Fibroblast of skin of back (primary cell): ENCODE measurements at regions not wholly inside any gene's neighbourhood (a gene's known extent, or its start where the extent isn't known, plus 50 kb on each side); places are given as distances from the start of the nearest gene placed in this dataset.
A peak's percentile ranks its signal among the peaks of the same experiment; 100 is the strongest.
"Not testable (repeated sequence)": the region's sequence is repeated elsewhere in the genome, so short reads cannot be mapped to it uniquely, and the experiment has no call there.

Experiments used
- DNase-seq: peaks from one replicate; pipeline ENCODE4 v3.0.0-alpha.2; 2013

GRCh38 chr2:238600506-238601432 is 174.0 kb downstream of the ASB1 start:
- DNase-seq, result no peak

GRCh38 chr2:238601433-238602222 is 174.9 kb downstream of the ASB1 start:
- DNase-seq, result no peak

- DNase-seq, result no peak
Measured at GRCh38 chr2:238602223-238602960, 175.7 kb downstream of the ASB1 start.

- no peak for DNase-seq
Measured at GRCh38 chr2:238603596-238603995, 176.9 kb downstream of the ASB1 start.

GRCh38 chr2:238606311-238606710 is 179.6 kb downstream of the ASB1 start:
- DNase-seq, result no peak

- DNase-seq, result no peak
Measured at GRCh38 chr2:238613610-238614009, 186.9 kb downstream of the ASB1 start.

GRCh38 chr2:238614376-238614775 is 187.6 kb downstream of the ASB1 start:
- DNase-seq, result no peak

GRCh38 chr2:238615187-238615586 is 188.5 kb downstream of the ASB1 start:
- no peak for DNase-seq

- no peak for DNase-seq
Measured at GRCh38 chr2:238616681-238617080, 190.0 kb downstream of the ASB1 start.

GRCh38 chr2:238618494-238619283 is 192.0 kb downstream of the ASB1 start:
- DNase-seq, result not testable (repeated sequence)

GRCh38 chr2:238627899-238628298 is 201.2 kb downstream of the ASB1 start:
- DNase-seq, result no peak

GRCh38 chr2:238629064-238629463 is 202.3 kb downstream of the ASB1 start:
- DNase-seq, result no peak

GRCh38 chr2:238631491-238632180 is 204.9 kb downstream of the ASB1 start:
- no peak for DNase-seq

- DNase-seq, result no peak
Measured at GRCh38 chr2:238632181-238633060, 205.7 kb downstream of the ASB1 start.

GRCh38 chr2:238633426-238634328 is 206.9 kb downstream of the ASB1 start:
- DNase-seq, result no peak

- DNase-seq, result no peak
Measured at GRCh38 chr2:238634701-238635357, 208.1 kb downstream of the ASB1 start.

- no peak for DNase-seq
Measured at GRCh38 chr2:238635647-238636051, 208.9 kb downstream of the ASB1 start.

GRCh38 chr2:238636269-238637073 is 209.7 kb downstream of the ASB1 start:
- DNase-seq, result peak; percentile 85
